ENCODE measurements at regions not wholly inside any gene's neighbourhood (a gene's known extent, or its start where the extent isn't known, plus 50 kb on each side); places are given as distances from the start of the nearest gene placed in this dataset.

DNA sequence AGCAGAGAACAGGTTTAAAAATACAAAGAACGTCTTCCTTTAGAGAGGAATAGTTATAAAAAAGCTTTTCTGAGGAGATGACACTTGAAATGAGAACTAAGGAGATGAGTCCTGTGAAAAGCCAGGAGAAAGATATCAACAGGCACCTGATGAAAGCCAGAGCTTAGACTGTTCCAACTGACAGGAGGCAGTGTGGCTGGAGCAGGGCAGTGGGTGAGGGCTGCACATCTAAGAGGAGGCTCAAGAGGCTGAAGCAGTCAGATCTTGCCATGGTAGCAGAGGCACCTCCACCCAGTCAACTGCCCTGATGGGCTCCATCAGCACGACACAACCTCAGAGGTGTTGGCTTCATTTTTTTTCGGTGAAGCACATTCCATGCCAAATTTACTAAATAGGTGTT lies 445.3 kb downstream of the ADGRL2 start:
- TF ChIP-seq, protein P1, sequence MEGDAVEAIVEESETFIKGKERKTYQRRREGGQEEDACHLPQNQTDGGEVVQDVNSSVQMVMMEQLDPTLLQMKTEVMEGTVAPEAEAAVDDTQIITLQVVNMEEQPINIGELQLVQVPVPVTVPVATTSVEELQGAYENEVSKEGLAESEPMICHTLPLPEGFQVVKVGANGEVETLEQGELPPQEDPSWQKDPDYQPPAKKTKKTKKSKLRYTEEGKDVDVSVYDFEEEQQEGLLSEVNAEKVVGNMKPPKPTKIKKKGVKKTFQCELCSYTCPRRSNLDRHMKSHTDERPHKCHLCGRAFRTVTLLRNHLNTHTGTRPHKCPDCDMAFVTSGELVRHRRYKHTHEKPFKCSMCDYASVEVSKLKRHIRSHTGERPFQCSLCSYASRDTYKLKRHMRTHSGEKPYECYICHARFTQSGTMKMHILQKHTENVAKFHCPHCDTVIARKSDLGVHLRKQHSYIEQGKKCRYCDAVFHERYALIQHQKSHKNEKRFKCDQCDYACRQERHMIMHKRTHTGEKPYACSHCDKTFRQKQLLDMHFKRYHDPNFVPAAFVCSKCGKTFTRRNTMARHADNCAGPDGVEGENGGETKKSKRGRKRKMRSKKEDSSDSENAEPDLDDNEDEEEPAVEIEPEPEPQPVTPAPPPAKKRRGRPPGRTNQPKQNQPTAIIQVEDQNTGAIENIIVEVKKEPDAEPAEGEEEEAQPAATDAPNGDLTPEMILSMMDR (IDR thresholded peaks at IDR 0.05; ENCODE audit: low read depth, low read length, poor library complexity, severe bottlenecking) = no peak
- no peak for TF ChIP-seq EZH2phosphoT487 (IDR thresholded peaks at IDR 0.05; ENCODE audit: borderline replicate concordance, low read length)
